BJ (cell line): ENCODE measurements at regions not wholly inside any gene's neighbourhood (a gene's known extent, or its start where the extent isn't known, plus 50 kb on each side); places are given as distances from the start of the nearest gene placed in this dataset.

Experiments used
- CTCF ChIA-PET: fragments of 350-600 bp; formaldehyde crosslinking; extraction: SDS; loops from one replicate; lab custom pipeline; 2021; ENCODE audit warnings: antibody characterized with exemption, inconsistent platforms; lab: Yijun Ruan, JAX
- POLR2A ChIA-PET: fragments of 300-600 bp; sonication (Branson Sonifier 250); formaldehyde crosslinking; extraction: SDS; loops from one replicate; lab custom pipeline; 2021; ENCODE audit warnings: antibody characterized with exemption; lab: Charles Lee
- DNase-seq: peaks from one replicate; pipeline ENCODE4 v3.0.0-alpha.2; 2011; ENCODE audit warnings: low read depth
- H3K27me3 ChIP-seq: 2 replicates; pipeline ENCODE4 v1.6.0; 2011; ENCODE audit warnings: low read length; ENCODE audit not compliant: control insufficient read depth, insufficient read depth
- H3K36me3 ChIP-seq: 2 replicates; pipeline ENCODE4 v1.5.1; 2011; ENCODE audit warnings: low read length; ENCODE audit not compliant: control insufficient read depth, insufficient read depth
- H3K4me3 ChIP-seq: 2 replicates; pipeline ENCODE4 v1.5.1; 2011; ENCODE audit warnings: low read depth, mild to moderate bottlenecking, control low read depth, low read length
- CTCF ChIP-seq: IDR thresholded peaks from 2 replicates; pipeline ENCODE4 v1.5.1; 2011; ENCODE audit warnings: low read depth, mild to moderate bottlenecking, control low read depth, inconsistent platforms, low read length, moderate library complexity; ENCODE audit not compliant: insufficient read depth

GRCh38 chrX:150037041-150037440 lies 98.8 kb upstream of the EOLA2 start:
- CTCF ChIA-PET, result interaction anchor here (1.1 kb wide), 1 partner anchor 9 kb away, joined by 3 read pairs; no protein-coding TSS in a partner anchor
- POLR2A ChIA-PET, result no interaction called here
- Histone ChIP-seq H3K4me3 (no peak overlapping the region), H3K27me3 (no peaks in the 10 kb centered on the region), H3K36me3 (no peaks in the 10 kb centered on the region)
- DNase-seq, result no peak
- no peak for TF ChIP-seq CTCF

- CTCF ChIA-PET, result no interaction called here
- H3K36me3 ChIP-seq, result no peaks in the 10 kb centered on the region
- no peak for DNase-seq
- POLR2A ChIA-PET, result interaction anchor here (0.6 kb wide), 1 partner anchor 324 kb away, joined by 3 read pairs; no protein-coding TSS in a partner anchor
- H3K4me3 ChIP-seq, result no peak overlapping the region
- no peaks in the 10 kb centered on the region for H3K27me3 ChIP-seq
- TF ChIP-seq CTCF, result no peak
These were observed 100.0 kb upstream of the EOLA2 start for GRCh38 chrX:150038315-150038714.

GRCh38 chrX:150038986-150039599 lies 100.8 kb upstream of the EOLA2 start:
- no peak for DNase-seq
- Histone ChIP-seq H3K36me3 (no peaks in the 10 kb centered on the region), H3K4me3 (no peak overlapping the region), H3K27me3 (no peaks in the 10 kb centered on the region)
- TF ChIP-seq CTCF, result no peak
- POLR2A ChIA-PET, result interaction anchor here (0.6 kb wide), 1 partner anchor 323 kb away, joined by 3 read pairs; no protein-coding TSS in a partner anchor
- CTCF ChIA-PET, result no interaction called here

- no peaks in the 10 kb centered on the region for H3K27me3 ChIP-seq
- TF ChIP-seq CTCF, result no peak
- CTCF ChIA-PET, result interaction anchor here (0.7 kb wide), 1 partner anchor 25 kb away, joined by 3 read pairs; no protein-coding TSS in a partner anchor
- POLR2A ChIA-PET, result no interaction called here
- DNase-seq, result no peak
- H3K4me3 ChIP-seq, result no peak overlapping the region
- no peaks in the 10 kb centered on the region for H3K36me3 ChIP-seq
These were observed 102.9 kb upstream of the EOLA2 start for GRCh38 chrX:150041208-150041607.

GRCh38 chrX:150044556-150044955 lies 106.3 kb upstream of the EOLA2 start:
- no peak overlapping the region for H3K4me3 ChIP-seq
- CTCF ChIA-PET, result interaction anchor here (0.8 kb wide), 1 partner anchor 16 kb away, joined by 3 read pairs; no protein-coding TSS in a partner anchor
- POLR2A ChIA-PET, result no interaction called here
- TF ChIP-seq CTCF, result no peak
- no peak for DNase-seq
- H3K27me3 ChIP-seq, result no peaks in the 10 kb centered on the region
- no peaks in the 10 kb centered on the region for H3K36me3 ChIP-seq
